ENCODE measurements at regions not wholly inside any gene's neighbourhood (a gene's known extent, or its start where the extent isn't known, plus 50 kb on each side); places are given as distances from the start of the nearest gene placed in this dataset.

DNA sequence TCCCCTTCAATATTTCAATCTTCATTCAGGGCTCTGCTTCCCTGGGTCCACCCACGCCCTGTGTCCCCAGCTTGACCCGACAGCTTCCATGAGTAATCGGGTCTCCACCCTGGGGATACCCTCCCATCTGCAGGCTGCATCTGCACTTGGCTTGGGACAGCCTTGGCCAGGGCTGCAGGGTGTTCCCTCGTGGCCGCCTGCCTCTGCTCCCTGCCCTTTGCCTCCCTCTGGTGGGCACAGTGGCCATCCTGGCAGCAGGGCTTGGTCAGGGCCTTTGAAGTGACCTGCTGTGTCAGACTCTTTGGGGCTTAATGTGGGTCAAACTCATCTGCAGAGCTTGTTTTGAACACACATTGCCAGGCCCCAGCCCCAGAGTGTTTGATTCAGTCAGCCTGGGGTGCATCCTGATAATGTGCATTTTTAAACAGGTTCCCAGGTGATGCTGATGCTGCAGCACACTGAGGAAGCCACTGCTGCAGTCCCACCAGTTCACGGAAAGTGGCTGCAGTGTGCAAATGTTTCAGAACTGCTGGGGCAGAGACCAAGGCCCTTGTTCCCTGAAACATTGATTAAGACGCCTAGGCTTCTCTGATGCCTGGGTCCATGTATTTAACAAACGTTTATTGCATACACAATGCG, 80.7 kb upstream of the SEC61G start:
- Histone ChIP-seq H3K27me3 (ENCODE audit: control insufficient read depth, low read length) (no peaks in the 10 kb centered on the region), H3K79me2 (ENCODE audit: control insufficient read depth, low read length) (no peaks in the 10 kb centered on the region), H3K4me1 (ENCODE audit: control insufficient read depth, low read length) (no peaks in the 10 kb centered on the region), H3K36me3 (ENCODE audit: control insufficient read depth, low read length) (no peaks in the 10 kb centered on the region), H3K4me3 (ENCODE audit: low read length) (no peak overlapping the region), H4K20me1 (ENCODE audit: control insufficient read depth, insufficient read depth, low read depth, low read length) (no peaks in the 10 kb centered on the region), H3K4me2 (ENCODE audit: low read length) (no peak overlapping the region), H3F3A (ENCODE audit: control insufficient read depth, insufficient read depth) (no peaks in the 10 kb centered on the region), H3K9me3 (ENCODE audit: control insufficient read depth, insufficient read depth, low read length) (peaks cover 5% of the 10 kb centered on the region; the same call in 1 of the 2 replicates), H3K9me2 (replicated peaks; ENCODE audit: control insufficient read depth, low read length) (no peaks in the 10 kb centered on the region), H3K27ac (ENCODE audit: low read depth, low read length) (no peak overlapping the region)
- TF ChIP-seq EZH2phosphoT487 (IDR thresholded peaks at IDR 0.05; ENCODE audit: borderline replicate concordance, low read length): no peak
- TF ChIP-seq, protein P1, sequence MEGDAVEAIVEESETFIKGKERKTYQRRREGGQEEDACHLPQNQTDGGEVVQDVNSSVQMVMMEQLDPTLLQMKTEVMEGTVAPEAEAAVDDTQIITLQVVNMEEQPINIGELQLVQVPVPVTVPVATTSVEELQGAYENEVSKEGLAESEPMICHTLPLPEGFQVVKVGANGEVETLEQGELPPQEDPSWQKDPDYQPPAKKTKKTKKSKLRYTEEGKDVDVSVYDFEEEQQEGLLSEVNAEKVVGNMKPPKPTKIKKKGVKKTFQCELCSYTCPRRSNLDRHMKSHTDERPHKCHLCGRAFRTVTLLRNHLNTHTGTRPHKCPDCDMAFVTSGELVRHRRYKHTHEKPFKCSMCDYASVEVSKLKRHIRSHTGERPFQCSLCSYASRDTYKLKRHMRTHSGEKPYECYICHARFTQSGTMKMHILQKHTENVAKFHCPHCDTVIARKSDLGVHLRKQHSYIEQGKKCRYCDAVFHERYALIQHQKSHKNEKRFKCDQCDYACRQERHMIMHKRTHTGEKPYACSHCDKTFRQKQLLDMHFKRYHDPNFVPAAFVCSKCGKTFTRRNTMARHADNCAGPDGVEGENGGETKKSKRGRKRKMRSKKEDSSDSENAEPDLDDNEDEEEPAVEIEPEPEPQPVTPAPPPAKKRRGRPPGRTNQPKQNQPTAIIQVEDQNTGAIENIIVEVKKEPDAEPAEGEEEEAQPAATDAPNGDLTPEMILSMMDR (IDR thresholded peaks at IDR 0.05; ENCODE audit: low read depth, low read length, poor library complexity, severe bottlenecking): peak; percentile 33

DNA sequence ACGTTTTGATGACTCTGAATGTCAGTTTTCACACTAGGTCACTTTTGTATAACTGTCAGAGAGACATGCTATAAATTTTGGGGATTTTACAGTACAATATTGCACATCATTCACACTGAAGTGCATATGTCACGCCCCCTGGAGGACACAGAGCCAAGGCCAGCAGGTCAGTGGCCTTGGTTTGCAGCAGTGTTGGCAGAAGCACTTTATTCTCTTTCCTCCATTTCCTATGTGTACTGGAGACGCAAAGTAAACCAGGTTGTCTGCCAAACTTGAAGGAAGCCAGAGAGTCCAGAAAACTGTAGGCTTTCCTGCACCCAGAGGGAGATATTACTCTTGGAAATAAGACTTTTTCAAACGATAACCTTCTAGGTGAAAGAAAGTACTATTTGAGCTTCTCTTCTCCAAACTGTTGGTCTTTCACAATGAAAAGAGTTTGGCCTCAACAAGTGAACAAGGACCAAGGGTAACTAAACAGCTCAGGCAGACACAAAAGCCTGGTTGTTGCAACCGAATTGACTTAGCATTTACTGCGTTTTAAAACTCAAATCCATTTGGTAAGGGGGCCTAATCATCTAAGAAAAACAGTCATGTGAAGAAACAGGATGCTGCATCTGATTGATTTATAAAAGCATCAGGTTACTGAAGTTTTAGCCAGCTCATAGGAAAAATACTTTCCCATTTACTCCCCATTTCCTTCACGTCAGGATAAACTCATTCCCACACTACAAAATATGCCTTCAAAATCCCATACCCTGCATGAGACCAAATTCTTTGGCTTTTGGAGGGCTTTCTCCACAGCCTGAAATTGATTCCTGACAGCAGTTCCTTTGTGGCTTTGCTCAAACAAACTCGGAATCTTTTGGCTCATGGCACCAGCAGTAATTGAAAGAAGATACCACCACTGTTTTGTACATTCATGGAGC, 83.0 kb upstream of the SEC61G start:
- H3K4me3 ChIP-seq (ENCODE audit: low read length): no peak overlapping the region
- H3K4me2 ChIP-seq (ENCODE audit: low read length): no peak overlapping the region
- no peaks in the 10 kb centered on the region for H3K4me1 ChIP-seq (ENCODE audit: control insufficient read depth, low read length)
- H3K9me2 ChIP-seq (replicated peaks; ENCODE audit: control insufficient read depth, low read length): no peaks in the 10 kb centered on the region
- H3K79me2 ChIP-seq (ENCODE audit: control insufficient read depth, low read length): no peaks in the 10 kb centered on the region
- H3K36me3 ChIP-seq (ENCODE audit: control insufficient read depth, low read length): no peaks in the 10 kb centered on the region
- H3K27ac ChIP-seq (ENCODE audit: low read depth, low read length): no peak overlapping the region
- H3K9me3 ChIP-seq (ENCODE audit: control insufficient read depth, insufficient read depth, low read length): no peaks in the 10 kb centered on the region
- no peaks in the 10 kb centered on the region for H4K20me1 ChIP-seq (ENCODE audit: control insufficient read depth, insufficient read depth, low read depth, low read length)
- TF ChIP-seq EZH2phosphoT487 (IDR thresholded peaks at IDR 0.05; ENCODE audit: borderline replicate concordance, low read length): no peak
- TF ChIP-seq, protein P1 (IDR thresholded peaks at IDR 0.05; ENCODE audit: low read depth, low read length, poor library complexity, severe bottlenecking): peak; percentile 68
- no peaks in the 10 kb centered on the region for H3K27me3 ChIP-seq (ENCODE audit: control insufficient read depth, low read length)
- no peaks in the 10 kb centered on the region for H3F3A ChIP-seq (ENCODE audit: control insufficient read depth, insufficient read depth)

DNA sequence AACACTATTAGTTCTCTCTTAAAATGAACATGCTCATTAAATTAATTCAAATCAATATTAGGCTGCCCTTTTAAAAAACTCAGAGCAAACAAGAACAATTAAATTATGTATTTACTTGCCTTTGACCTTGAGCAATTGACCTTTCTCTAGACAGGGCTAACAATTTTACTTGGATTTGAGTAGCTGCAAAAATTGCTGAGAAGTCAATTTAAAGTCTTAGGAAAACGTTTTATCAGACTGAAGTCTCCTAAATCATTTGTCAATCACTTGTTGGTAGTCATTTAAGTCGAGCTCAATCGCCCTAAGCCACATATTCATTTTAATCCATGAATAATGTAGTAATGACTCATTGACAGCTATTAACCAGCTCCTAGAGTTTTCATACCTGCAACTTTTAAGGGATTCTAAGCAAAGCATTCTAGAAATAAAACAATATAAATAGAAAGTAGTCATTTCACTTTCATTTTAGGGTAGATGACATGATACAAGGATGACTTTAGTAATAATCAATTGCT, 84.9 kb upstream of the SEC61G start:
- H3K36me3 ChIP-seq (ENCODE audit: control insufficient read depth, low read length): no peaks in the 10 kb centered on the region
- no peaks in the 10 kb centered on the region for H3K4me1 ChIP-seq (ENCODE audit: control insufficient read depth, low read length)
- no peak overlapping the region for H3K4me2 ChIP-seq (ENCODE audit: low read length)
- no peaks in the 10 kb centered on the region for H3F3A ChIP-seq (ENCODE audit: control insufficient read depth, insufficient read depth)
- no peaks in the 10 kb centered on the region for H3K9me3 ChIP-seq (ENCODE audit: control insufficient read depth, insufficient read depth, low read length)
- TF ChIP-seq, protein P1 (IDR thresholded peaks at IDR 0.05; ENCODE audit: low read depth, low read length, poor library complexity, severe bottlenecking): no peak
- no peaks in the 10 kb centered on the region for H4K20me1 ChIP-seq (ENCODE audit: control insufficient read depth, insufficient read depth, low read depth, low read length)
- H3K4me3 ChIP-seq (ENCODE audit: low read length): no peak overlapping the region
- H3K27ac ChIP-seq (ENCODE audit: low read depth, low read length): no peak overlapping the region
- H3K79me2 ChIP-seq (ENCODE audit: control insufficient read depth, low read length): no peaks in the 10 kb centered on the region
- no peaks in the 10 kb centered on the region for H3K27me3 ChIP-seq (ENCODE audit: control insufficient read depth, low read length)
- H3K9me2 ChIP-seq (replicated peaks; ENCODE audit: control insufficient read depth, low read length): no peaks in the 10 kb centered on the region
